GM12878 (cell line): ENCODE measurements at regions not wholly inside any gene's neighbourhood (a gene's known extent, or its start where the extent isn't known, plus 50 kb on each side); places are given as distances from the start of the nearest gene placed in this dataset.

ENCODE experiments used
- ATAC-seq: fragments of 200-7000 bp; cut with Tn5 transposase; 3 replicates; pipeline ENCODE4 v1.9.1; 2020; ENCODE audit warnings: mild to moderate bottlenecking, moderate library complexity
- BruUV-seq: library from RNA; stranded (reverse); fragments of 400-500 nt; replicated peaks from 2 replicates; lab custom pipeline; 2021; lab: Mats Ljungman, UMichigan
- CTCF ChIA-PET: fragments of 300-600 bp; sonication (Branson Sonifier 250); formaldehyde crosslinking; extraction: SDS; loops from one replicate; lab custom pipeline; 2021; ENCODE audit warnings: inconsistent platforms; lab: Yijun Ruan, JAX
- POLR2A ChIA-PET: fragments of 350-600 bp; formaldehyde crosslinking; extraction: SDS; loops from one replicate; lab custom pipeline; 2021; ENCODE audit warnings: inconsistent platforms; lab: Charles Lee
- RAD21 ChIA-PET: fragments of 300-600 bp; sonication (Branson Sonifier 250); formaldehyde crosslinking; loops from one replicate; lab custom pipeline; 2023; ENCODE audit warnings: antibody characterized with exemption; ENCODE audit not compliant: unreplicated experiment; lab: Charles Lee
- SMC1A ChIA-PET: fragments of 300-600 bp; sonication (Branson Sonifier 250); formaldehyde crosslinking; loops from one replicate; lab custom pipeline; 2023; ENCODE audit not compliant: unreplicated experiment, uncharacterized antibody; lab: Charles Lee
- DNase-seq: peaks from one replicate; pipeline ENCODE4 v3.0.0-alpha.2; 2011; ENCODE audit warnings: low read depth, low spot score
- FAIRE-seq: peaks from 3 replicates; lab custom pipeline; 2011; peaks lifted over from hg19 to GRCh38; lab: Jason Lieb, UNC
- H2AFZ ChIP-seq: 2 replicates; pipeline ENCODE4 v1.6.0; 2011; ENCODE audit warnings: low read depth, low read length, control low read depth; ENCODE audit not compliant: control insufficient read depth
- H3K27ac ChIP-seq: 2 replicates; pipeline ENCODE4 v1.5.1; 2011; ENCODE audit warnings: control low read depth; ENCODE audit not compliant: control insufficient read depth, insufficient read depth
- H3K27me3 ChIP-seq, 2 experiments: replicated peaks in 1 of 2; 2 replicates each; pipeline versions ENCODE4 v1.6.0 to v1.6.1; 2011; ENCODE audit warnings: low read length in 1 of 2; ENCODE audit not compliant: control insufficient read depth in 2 of 2, insufficient read depth in 2 of 2
- H3K36me3 ChIP-seq, 2 experiments: 2 replicates each; pipeline ENCODE4 v1.5.1; 2011; ENCODE audit warnings: low read length in 1 of 2; ENCODE audit not compliant: control insufficient read depth in 2 of 2, insufficient read depth in 2 of 2
- H3K4me1 ChIP-seq: 2 replicates; pipeline ENCODE4 v1.6.1; 2011; ENCODE audit warnings: mild to moderate bottlenecking, low read length, moderate library complexity, mixed read lengths; ENCODE audit not compliant: control insufficient read depth, insufficient read depth
- H3K4me2 ChIP-seq: 2 replicates; pipeline ENCODE4 v1.6.0; 2011; ENCODE audit warnings: control low read depth; ENCODE audit not compliant: control insufficient read depth, insufficient read depth
- H3K4me3 ChIP-seq: fragments of 200-600 bp; sonication (generic); 2 replicates; pipeline ENCODE4 v1.5.1; 2016
- H3K79me2 ChIP-seq: 2 replicates; pipeline ENCODE4 v1.6.0; 2011; ENCODE audit warnings: low read length; ENCODE audit not compliant: control insufficient read depth, insufficient read depth
- H3K9ac ChIP-seq: 2 replicates; pipeline ENCODE4 v1.8.0; 2011; ENCODE audit warnings: low read length, control low read depth, mixed read lengths; ENCODE audit not compliant: control insufficient read depth, insufficient read depth
- H3K9me3 ChIP-seq: replicated peaks from 3 replicates; pipeline ENCODE4 v1.5.1; 2011; ENCODE audit warnings: mild to moderate bottlenecking, low read length; ENCODE audit not compliant: control insufficient read depth, insufficient read depth
- H4K20me1 ChIP-seq: 2 replicates; pipeline ENCODE4 v1.6.0; 2011; ENCODE audit not compliant: control insufficient read depth, insufficient read depth
- DPF2 ChIP-seq: fragments of 450-650 bp; IDR thresholded peaks from 2 replicates; pipeline ENCODE4 v1.6.1; 2017; ENCODE audit warnings: mild to moderate bottlenecking
- ELK1 ChIP-seq: IDR thresholded peaks from 2 replicates; pipeline ENCODE4 v1.6.1; 2012; ENCODE audit warnings: low read depth, low read length, improper control_type of control experiment
- ESRRA ChIP-seq: IDR thresholded peaks from 2 replicates; pipeline ENCODE4 v1.6.1; 2012; ENCODE audit warnings: mild to moderate bottlenecking, low read length, improper control_type of control experiment
- GATAD2B ChIP-seq: fragments of 450-650 bp; conservative IDR thresholded peaks from 2 replicates; pipeline ENCODE4 v1.6.1; 2017; ENCODE audit warnings: low read depth, mild to moderate bottlenecking, moderate library complexity
- NKRF ChIP-seq: fragments of 450-650 bp; conservative IDR thresholded peaks from 2 replicates; pipeline ENCODE4 v1.6.1; 2017; ENCODE audit warnings: mild to moderate bottlenecking, moderate library complexity
- NR2F1 ChIP-seq: fragments of 450-650 bp; conservative IDR thresholded peaks from 2 replicates; pipeline ENCODE4 v1.6.1; 2017; ENCODE audit warnings: mild to moderate bottlenecking
- PML ChIP-seq: IDR thresholded peaks from 2 replicates; pipeline ENCODE4 v1.6.1; 2012; ENCODE audit warnings: low read length, inconsistent platforms
- SKIL ChIP-seq: fragments of 450-650 bp; IDR thresholded peaks from 2 replicates; pipeline ENCODE4 v1.6.1; 2017; ENCODE audit warnings: mild to moderate bottlenecking, low read depth, inconsistent platforms; ENCODE audit not compliant: poor library complexity, severe bottlenecking
- TCF3 ChIP-seq: IDR thresholded peaks from 2 replicates; pipeline ENCODE4 v1.6.1; 2012; ENCODE audit warnings: low read depth, mild to moderate bottlenecking, low read length, borderline replicate concordance; ENCODE audit not compliant: insufficient read depth
- TCF7 ChIP-seq: IDR thresholded peaks from 2 replicates; pipeline ENCODE4 v1.6.1; 2014; ENCODE audit warnings: antibody characterized with exemption, borderline replicate concordance
- YY1 ChIP-seq: IDR thresholded peaks from 2 replicates; pipeline ENCODE4 v1.6.1; 2011; ENCODE audit warnings: low read depth, mild to moderate bottlenecking, low read length
- ZBED1 ChIP-seq: IDR thresholded peaks from 2 replicates; pipeline ENCODE4 v1.6.1; 2016; ENCODE audit warnings: borderline replicate concordance
- WGBS: methylation state at CpG from one replicate; pipeline ENCODE4 v1.1.6; 2016; ENCODE audit warnings: low lambda C conversion rate; ENCODE audit not compliant: insufficient replicate concordance, insufficient coverage; ENCODE audit errors: missing lambda C conversion rate; 5-methylcytosine and 5-hydroxymethylcytosine counted together
- in situ Hi-C: fragments of 300-500 bp; cut with MboI; formaldehyde crosslinking; loops from 9 replicates; pipeline ENCODE4 v1.14.3; 2018; ENCODE audit warnings: mixed read lengths
- intact Hi-C: fragments of 100-400 bp; cut with micrococcal nuclease; formaldehyde crosslinking; loops from one replicate; pipeline ENCODE4 v1.14.2; 2022; ENCODE audit not compliant: unreplicated experiment
- TF ChIP-seq, protein P1 (sequence below): fragments of 450-650 bp; formaldehyde crosslinking; IDR thresholded peaks from 2 replicates; pipeline ENCODE4 v1.4.0; 2022; ENCODE audit warnings: mild to moderate bottlenecking, moderate library complexity

DNA sequence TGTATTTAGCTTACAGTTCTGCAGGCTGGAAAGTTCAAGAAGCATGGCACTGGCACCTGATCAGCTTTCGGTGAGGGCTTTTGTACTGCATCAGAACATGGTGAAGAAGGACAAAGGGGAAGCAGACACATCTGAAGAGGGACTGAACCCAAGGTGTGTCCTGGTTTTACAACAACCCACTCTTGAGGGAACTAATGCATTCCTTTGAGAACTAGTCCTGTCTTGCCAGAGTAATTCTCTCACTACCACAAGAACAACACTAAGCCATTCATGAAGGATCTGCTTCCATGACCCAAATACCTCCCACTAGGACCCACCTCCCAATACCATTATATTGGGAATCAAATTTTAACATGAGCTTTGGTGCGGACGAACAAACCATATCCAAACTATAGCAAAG, 93.6 kb downstream of the RFC3 start:
- Histone ChIP-seq H3K79me2 (no peaks in the 10 kb centered on the region), H4K20me1 (no peaks in the 10 kb centered on the region), H3K36me3 (no peaks in the 10 kb centered on the region), H3K9me3 (no peaks in the 10 kb centered on the region), H3K4me1 (no peaks in the 10 kb centered on the region), H3K27me3 (no peaks in the 10 kb centered on the region), H3K27ac (no peak overlapping the region), H3K4me3 (no peak overlapping the region), H3K9ac (no peak overlapping the region), H3K4me2 (no peak overlapping the region), H2AFZ (no peak overlapping the region)
- intact Hi-C loops (no loop called here), in situ Hi-C loops (no loop called here)
- ChIA-PET POLR2A (no interaction called here), CTCF (no interaction called here), RAD21 (no interaction called here), SMC1A (no interaction called here)
- FAIRE-seq = no peak
- no peak for DNase-seq
- 94% methylated on average over 3 of the region's 3 CpGs for WGBS
- TF ChIP-seq DPF2 (no peak), NR2F1 (no peak), ESRRA (no peak), GATAD2B (no peak), TCF7 (no peak), PML (no peak), ELK1 (no peak), SKIL (no peak), NKRF (no peak), ZBED1 (no peak), TCF3 (no peak), YY1 (no peak)
- TF ChIP-seq, protein P1, sequence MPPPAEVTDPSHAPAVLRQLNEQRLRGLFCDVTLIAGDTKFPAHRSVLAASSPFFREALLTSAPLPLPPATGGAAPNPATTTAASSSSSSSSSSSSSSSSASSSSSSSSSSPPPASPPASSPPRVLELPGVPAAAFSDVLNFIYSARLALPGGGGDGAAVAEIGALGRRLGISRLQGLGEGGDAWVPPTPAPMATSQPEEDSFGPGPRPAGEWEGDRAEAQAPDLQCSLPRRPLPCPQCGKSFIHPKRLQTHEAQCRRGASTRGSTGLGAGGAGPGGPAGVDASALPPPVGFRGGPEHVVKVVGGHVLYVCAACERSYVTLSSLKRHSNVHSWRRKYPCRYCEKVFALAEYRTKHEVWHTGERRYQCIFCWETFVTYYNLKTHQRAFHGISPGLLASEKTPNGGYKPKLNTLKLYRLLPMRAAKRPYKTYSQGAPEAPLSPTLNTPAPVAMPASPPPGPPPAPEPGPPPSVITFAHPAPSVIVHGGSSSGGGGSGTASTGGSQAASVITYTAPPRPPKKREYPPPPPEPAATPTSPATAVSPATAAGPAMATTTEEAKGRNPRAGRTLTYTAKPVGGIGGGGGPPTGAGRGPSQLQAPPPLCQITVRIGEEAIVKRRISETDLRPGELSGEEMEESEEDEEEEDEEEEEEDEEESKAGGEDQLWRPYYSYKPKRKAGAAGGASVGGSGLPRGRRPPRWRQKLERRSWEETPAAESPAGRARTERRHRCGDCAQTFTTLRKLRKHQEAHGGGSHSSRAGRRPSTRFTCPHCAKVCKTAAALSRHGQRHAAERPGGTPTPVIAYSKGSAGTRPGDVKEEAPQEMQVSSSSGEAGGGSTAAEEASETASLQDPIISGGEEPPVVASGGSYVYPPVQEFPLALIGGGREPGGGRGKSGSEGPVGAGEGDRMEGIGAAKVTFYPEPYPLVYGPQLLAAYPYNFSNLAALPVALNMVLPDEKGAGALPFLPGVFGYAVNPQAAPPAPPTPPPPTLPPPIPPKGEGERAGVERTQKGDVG (CRISPR knock-in tag) = no peak
- no peak for ATAC-seq
- BruUV-seq = no TSS peak
